Astrocyte (in vitro differentiated cells and primary cell): ENCODE measurements at regions not wholly inside any gene's neighbourhood (a gene's known extent, or its start where the extent isn't known, plus 50 kb on each side); places are given as distances from the start of the nearest gene placed in this dataset.

Experiments
- DNase-seq: peaks from one replicate; pipeline ENCODE4 v3.0.0-alpha.2; 2010; ENCODE audit warnings: low read depth
- FAIRE-seq: peaks from 2 replicates; lab custom pipeline; 2011; peaks lifted over from hg19 to GRCh38; lab: Jason Lieb, UNC
- H2AFZ ChIP-seq: 2 replicates; pipeline ENCODE4 v1.6.0; 2012; ENCODE audit warnings: low read depth, low read length, inconsistent platforms
- H3K27ac ChIP-seq: 2 replicates; pipeline ENCODE4 v1.5.1; 2011; ENCODE audit warnings: low read depth, low read length, inconsistent platforms
- H3K27me3 ChIP-seq: 2 replicates; pipeline ENCODE4 v1.6.0; 2011; ENCODE audit warnings: low read length, inconsistent platforms; ENCODE audit not compliant: insufficient read depth
- H3K36me3 ChIP-seq: 2 replicates; pipeline ENCODE4 v1.5.1; 2011; ENCODE audit warnings: low read length, inconsistent platforms; ENCODE audit not compliant: insufficient read depth
- H3K4me1 ChIP-seq: 2 replicates; pipeline ENCODE4 v1.5.1; 2011; ENCODE audit warnings: low read length, inconsistent platforms; ENCODE audit not compliant: insufficient read depth
- H3K4me2 ChIP-seq: 2 replicates; pipeline ENCODE4 v1.6.0; 2012; ENCODE audit warnings: low read length, inconsistent platforms
- H3K4me3 ChIP-seq: 2 replicates; pipeline ENCODE4 v1.5.1; 2011; ENCODE audit warnings: low read depth, mild to moderate bottlenecking, low read length, inconsistent platforms; ENCODE audit not compliant: insufficient read depth
- H3K79me2 ChIP-seq: 2 replicates; pipeline ENCODE4 v1.6.0; 2012; ENCODE audit warnings: mild to moderate bottlenecking, low read length, inconsistent platforms; ENCODE audit not compliant: insufficient read depth
- H3K9ac ChIP-seq: 2 replicates; pipeline ENCODE4 v1.6.0; 2012; ENCODE audit warnings: mild to moderate bottlenecking, low read length, inconsistent platforms
- H3K9me3 ChIP-seq: 2 replicates; pipeline ENCODE4 v1.5.1; 2012; ENCODE audit warnings: low read depth, mild to moderate bottlenecking, low read length, inconsistent platforms; ENCODE audit not compliant: insufficient read depth
- H4K20me1 ChIP-seq: 2 replicates; pipeline ENCODE4 v1.6.0; 2012; ENCODE audit warnings: low read length, inconsistent platforms; ENCODE audit not compliant: insufficient read depth
- H3K27ac Mint-ChIP-seq: one replicate; pipeline ENCODE4 v1.8.0; 2021; ENCODE audit warnings: mild to moderate bottlenecking, mixed read lengths; ENCODE audit not compliant: unreplicated experiment
- H3K27me3 Mint-ChIP-seq: one replicate; pipeline ENCODE4 v1.8.0; 2021; ENCODE audit warnings: low read depth, mixed read lengths; ENCODE audit not compliant: unreplicated experiment
- H3K36me3 Mint-ChIP-seq: one replicate; pipeline ENCODE4 v1.8.0; 2021; ENCODE audit warnings: low read depth, mixed read lengths; ENCODE audit not compliant: unreplicated experiment
- H3K4me1 Mint-ChIP-seq: one replicate; pipeline ENCODE4 v1.8.0; 2021; ENCODE audit warnings: low read depth, mixed read lengths; ENCODE audit not compliant: unreplicated experiment
- H3K4me3 Mint-ChIP-seq: one replicate; pipeline ENCODE4 v1.8.0; 2021; ENCODE audit warnings: mild to moderate bottlenecking, moderate library complexity, mixed read lengths; ENCODE audit not compliant: unreplicated experiment
- H3K9me3 Mint-ChIP-seq: one replicate; pipeline ENCODE4 v1.8.0; 2021; ENCODE audit warnings: mild to moderate bottlenecking, mixed read lengths; ENCODE audit not compliant: unreplicated experiment
- CTCF ChIP-seq: IDR thresholded peaks from 2 replicates; pipeline ENCODE4 v1.5.1; 2011; ENCODE audit warnings: low read depth, mild to moderate bottlenecking, inconsistent platforms, low read length, moderate library complexity; ENCODE audit not compliant: insufficient read depth
- EZH2 ChIP-seq: IDR thresholded peaks from 2 replicates; pipeline ENCODE4 v1.6.1; 2012; ENCODE audit warnings: mild to moderate bottlenecking, low read length, inconsistent platforms; ENCODE audit not compliant: insufficient read depth

GRCh38 chr18:51824746-51825145, 515.3 kb upstream of the DCC start:
- H3K9me3 Mint-ChIP-seq = peaks cover 8% of the 10 kb centered on the region
- Histone ChIP-seq H3K4me1 (no peaks in the 10 kb centered on the region), H2AFZ (no peak overlapping the region), H3K9ac (no peak overlapping the region), H3K9me3 (no peaks in the 10 kb centered on the region), H3K4me3 (no peak overlapping the region), H3K36me3 (no peaks in the 10 kb centered on the region), H3K4me2 (no peak overlapping the region), H3K27ac (no peak overlapping the region), H4K20me1 (no peaks in the 10 kb centered on the region), H3K79me2 (no peaks in the 10 kb centered on the region), H3K27me3 (no peaks in the 10 kb centered on the region)
- H3K4me1 Mint-ChIP-seq = peaks cover 2% of the 10 kb centered on the region
- no peak overlapping the region for H3K4me3 Mint-ChIP-seq
- TF ChIP-seq CTCF (no peak), EZH2 (no peak)
- no peak overlapping the region for H3K27ac Mint-ChIP-seq
- DNase-seq (no peak), FAIRE-seq (no peak)
- H3K36me3 Mint-ChIP-seq = no peaks in the 10 kb centered on the region
- H3K27me3 Mint-ChIP-seq = no peaks in the 10 kb centered on the region

GRCh38 chr18:51833850-51834249, 506.1 kb upstream of the DCC start:
- H3K9ac ChIP-seq = no peak overlapping the region
- no peak overlapping the region for H3K4me2 ChIP-seq
- no peaks in the 10 kb centered on the region for H3K4me1 ChIP-seq
- no peak overlapping the region for H3K27ac Mint-ChIP-seq
- H3K4me3 Mint-ChIP-seq = no peak overlapping the region
- TF ChIP-seq EZH2 = no peak
- no peak for TF ChIP-seq CTCF
- no peaks in the 10 kb centered on the region for H3K36me3 Mint-ChIP-seq
- no peaks in the 10 kb centered on the region for H3K9me3 ChIP-seq
- H3K4me1 Mint-ChIP-seq = peaks cover 7% of the 10 kb centered on the region
- no peak overlapping the region for H2AFZ ChIP-seq
- no peak for FAIRE-seq
- H3K9me3 Mint-ChIP-seq = peaks cover 3% of the 10 kb centered on the region
- H3K27me3 Mint-ChIP-seq = peaks cover 1% of the 10 kb centered on the region
- H3K36me3 ChIP-seq = no peaks in the 10 kb centered on the region
- no peak overlapping the region for H3K4me3 ChIP-seq
- H3K79me2 ChIP-seq = no peaks in the 10 kb centered on the region
- no peak for DNase-seq
- no peaks in the 10 kb centered on the region for H3K27me3 ChIP-seq
- no peaks in the 10 kb centered on the region for H4K20me1 ChIP-seq
- H3K27ac ChIP-seq = no peak overlapping the region

- no peak for FAIRE-seq
- no peak overlapping the region for H3K27ac ChIP-seq
- no peak for DNase-seq
- no peak overlapping the region for H3K9ac ChIP-seq
- Mint-ChIP-seq H3K9me3 (peaks cover 6% of the 10 kb centered on the region), H3K27ac (no peak overlapping the region), H3K4me3 (no peak overlapping the region), H3K4me1 (peaks cover 19% of the 10 kb centered on the region), H3K27me3 (no peaks in the 10 kb centered on the region), H3K36me3 (no peaks in the 10 kb centered on the region)
- H4K20me1 ChIP-seq = no peaks in the 10 kb centered on the region
- no peaks in the 10 kb centered on the region for H3K27me3 ChIP-seq
- TF ChIP-seq EZH2 = no peak
- no peak for TF ChIP-seq CTCF
- H3K4me2 ChIP-seq = no peak overlapping the region
- H3K9me3 ChIP-seq = no peaks in the 10 kb centered on the region
- no peaks in the 10 kb centered on the region for H3K36me3 ChIP-seq
- H3K79me2 ChIP-seq = no peaks in the 10 kb centered on the region
- no peaks in the 10 kb centered on the region for H3K4me1 ChIP-seq
- H3K4me3 ChIP-seq = no peak overlapping the region
- H2AFZ ChIP-seq = no peak overlapping the region
Measured at GRCh38 chr18:51848702-51849101, 491.3 kb upstream of the DCC start.
